DOHH2 (cell line): ENCODE measurements at regions not wholly inside any gene's neighbourhood (a gene's known extent, or its start where the extent isn't known, plus 50 kb on each side); places are given as distances from the start of the nearest gene placed in this dataset.

Experiments used
- H3F3A ChIP-seq: fragments of 200-600 bp; sonication (generic), shearing (Covaris generic); 2 replicates; pipeline ENCODE4 v1.6.0; 2016; ENCODE audit warnings: antibody characterized with exemption, mild to moderate bottlenecking; ENCODE audit not compliant: control insufficient read depth, insufficient read depth
- H3K27ac ChIP-seq: fragments of 200-600 bp; sonication (generic); 2 replicates; pipeline ENCODE4 v1.5.1; 2014; ENCODE audit warnings: low read depth, mild to moderate bottlenecking, low read length, moderate library complexity
- H3K27me3 ChIP-seq: fragments of 200-600 bp; sonication (generic); 2 replicates; pipeline ENCODE4 v1.6.1; 2014; ENCODE audit warnings: mild to moderate bottlenecking, low read length, mixed read lengths; ENCODE audit not compliant: control insufficient read depth
- H3K36me3 ChIP-seq: fragments of 200-600 bp; sonication (generic); 2 replicates; pipeline ENCODE4 v1.6.1; 2014; ENCODE audit warnings: mild to moderate bottlenecking, low read length, moderate library complexity, mixed read lengths; ENCODE audit not compliant: control insufficient read depth
- H3K4me1 ChIP-seq: fragments of 200-600 bp; sonication (generic); 2 replicates; pipeline ENCODE4 v1.6.1; 2014; ENCODE audit warnings: mild to moderate bottlenecking, low read length, mixed read lengths; ENCODE audit not compliant: control insufficient read depth
- H3K4me2 ChIP-seq: fragments of 200-600 bp; sonication (generic); 2 replicates; pipeline ENCODE4 v1.6.0; 2014; ENCODE audit warnings: mild to moderate bottlenecking, low read length, moderate library complexity
- H3K4me3 ChIP-seq: fragments of 200-600 bp; sonication (generic); 2 replicates; pipeline ENCODE4 v1.5.1; 2014; ENCODE audit warnings: mild to moderate bottlenecking, low read length, mixed read lengths
- H3K79me2 ChIP-seq: fragments of 200-600 bp; sonication (generic); 2 replicates; pipeline ENCODE4 v1.6.1; 2014; ENCODE audit warnings: mild to moderate bottlenecking, low read length, mixed read lengths; ENCODE audit not compliant: control insufficient read depth
- H3K9me2 ChIP-seq: fragments of 200-600 bp; sonication (generic); replicated peaks from 2 replicates; pipeline ENCODE4 v1.6.1; 2014; ENCODE audit warnings: mild to moderate bottlenecking, low read length, mixed read lengths; ENCODE audit not compliant: control insufficient read depth
- H3K9me3 ChIP-seq: fragments of 200-600 bp; sonication (generic); 2 replicates; pipeline ENCODE4 v1.6.1; 2014; ENCODE audit warnings: antibody characterized with exemption, low read length, mixed read lengths; ENCODE audit not compliant: control insufficient read depth, insufficient read depth
- H4K20me1 ChIP-seq: fragments of 200-600 bp; sonication (generic); 2 replicates; pipeline ENCODE4 v1.6.0; 2014; ENCODE audit warnings: low read depth, mild to moderate bottlenecking, antibody characterized with exemption, low read length, moderate library complexity; ENCODE audit not compliant: control insufficient read depth, insufficient read depth
- CTCF ChIP-seq: fragments of 200-600 bp; sonication (generic); IDR thresholded peaks from one replicate; pipeline ENCODE4 v1.5.1; 2014; ENCODE audit warnings: antibody characterized with exemption, mild to moderate bottlenecking, low read depth, low read length; ENCODE audit not compliant: poor library complexity, severe bottlenecking
- EZH2phosphoT487 ChIP-seq: fragments of 200-600 bp; sonication (generic); IDR thresholded peaks from 2 replicates; pipeline ENCODE4 v1.6.1; 2017; ENCODE audit warnings: borderline replicate concordance, mild to moderate bottlenecking, antibody characterized with exemption, low read length, moderate library complexity, mixed read lengths

- H3K27me3 ChIP-seq, result no peaks in the 10 kb centered on the region
- H3K4me1 ChIP-seq, result no peaks in the 10 kb centered on the region
- H3K4me2 ChIP-seq, result no peak overlapping the region
- H3F3A ChIP-seq, result no peaks in the 10 kb centered on the region
- H3K27ac ChIP-seq, result no peak overlapping the region
- no peaks in the 10 kb centered on the region for H3K9me2 ChIP-seq
- H3K9me3 ChIP-seq, result no peaks in the 10 kb centered on the region
- H4K20me1 ChIP-seq, result no peaks in the 10 kb centered on the region
- H3K79me2 ChIP-seq, result no peaks in the 10 kb centered on the region
- no peaks in the 10 kb centered on the region for H3K36me3 ChIP-seq
- no peak overlapping the region for H3K4me3 ChIP-seq
- no peak for TF ChIP-seq EZH2phosphoT487
- TF ChIP-seq CTCF, result no peak
These were observed 833.9 kb downstream of the FSTL5 start for GRCh38 chr4:161329852-161330251.

- TF ChIP-seq EZH2phosphoT487 (no peak), CTCF (no peak)
- H4K20me1 ChIP-seq, result no peaks in the 10 kb centered on the region
- no peaks in the 10 kb centered on the region for H3K9me3 ChIP-seq
- H3K79me2 ChIP-seq, result no peaks in the 10 kb centered on the region
- no peaks in the 10 kb centered on the region for H3K27me3 ChIP-seq
- no peak overlapping the region for H3K27ac ChIP-seq
- H3F3A ChIP-seq, result no peaks in the 10 kb centered on the region
- no peaks in the 10 kb centered on the region for H3K36me3 ChIP-seq
- no peaks in the 10 kb centered on the region for H3K9me2 ChIP-seq
- H3K4me3 ChIP-seq, result no peak overlapping the region
- no peaks in the 10 kb centered on the region for H3K4me1 ChIP-seq
- no peak overlapping the region for H3K4me2 ChIP-seq
These were observed 842.1 kb downstream of the FSTL5 start for GRCh38 chr4:161321706-161322105.

- TF ChIP-seq CTCF (peak; percentile 75), EZH2phosphoT487 (no peak)
- no peaks in the 10 kb centered on the region for H3K36me3 ChIP-seq
- no peaks in the 10 kb centered on the region for H3K4me1 ChIP-seq
- H3K4me3 ChIP-seq, result no peak overlapping the region
- no peaks in the 10 kb centered on the region for H3K27me3 ChIP-seq
- H3K79me2 ChIP-seq, result no peaks in the 10 kb centered on the region
- no peaks in the 10 kb centered on the region for H4K20me1 ChIP-seq
- H3K4me2 ChIP-seq, result no peak overlapping the region
- no peak overlapping the region for H3K27ac ChIP-seq
- no peaks in the 10 kb centered on the region for H3F3A ChIP-seq
- no peaks in the 10 kb centered on the region for H3K9me3 ChIP-seq
- H3K9me2 ChIP-seq, result no peaks in the 10 kb centered on the region
These were observed 843.4 kb downstream of the FSTL5 start for GRCh38 chr4:161320377-161320776.

- no peaks in the 10 kb centered on the region for H3K36me3 ChIP-seq
- no peaks in the 10 kb centered on the region for H4K20me1 ChIP-seq
- no peaks in the 10 kb centered on the region for H3K9me2 ChIP-seq
- H3K4me2 ChIP-seq, result no peak overlapping the region
- no peaks in the 10 kb centered on the region for H3K79me2 ChIP-seq
- no peaks in the 10 kb centered on the region for H3K9me3 ChIP-seq
- H3K4me3 ChIP-seq, result no peak overlapping the region
- H3K4me1 ChIP-seq, result no peaks in the 10 kb centered on the region
- no peak for TF ChIP-seq CTCF
- no peak for TF ChIP-seq EZH2phosphoT487
- H3K27ac ChIP-seq, result no peak overlapping the region
- H3F3A ChIP-seq, result no peaks in the 10 kb centered on the region
- no peaks in the 10 kb centered on the region for H3K27me3 ChIP-seq
These were observed 846.8 kb downstream of the FSTL5 start for GRCh38 chr4:161317000-161317399.
